ENCODE measurements at regions not wholly inside any gene's neighbourhood (a gene's known extent, or its start where the extent isn't known, plus 50 kb on each side); places are given as distances from the start of the nearest gene placed in this dataset.

GRCh38 chr1:13911697-13912619 lies 212.0 kb downstream of the PRDM2 start:
- TF ChIP-seq CTCF (IDR thresholded peaks at IDR 0.05; ENCODE audit: poor library complexity) (no peak), EZH2phosphoT487 (IDR thresholded peaks at IDR 0.05; ENCODE audit: low read depth, severe bottlenecking, unreplicated experiment) (no peak), EZH2 (IDR thresholded peaks at IDR 0.05; ENCODE audit: borderline replicate concordance) (no peak)

Measured in hepatocyte (in vitro differentiated cells).